ENCODE measurements at regions not wholly inside any gene's neighbourhood (a gene's known extent, or its start where the extent isn't known, plus 50 kb on each side); places are given as distances from the start of the nearest gene placed in this dataset.

- TF ChIP-seq EZH2phosphoT487 (conservative IDR thresholded peaks at IDR 0.05; ENCODE audit: low read length) (no peak), CTCF (IDR thresholded peaks at IDR 0.05; ENCODE audit: insufficient read depth, low read length, poor library complexity, severe bottlenecking) (no peak)
Measured at GRCh38 chr3:150248116-150248887, 159.8 kb upstream of the TSC22D2 start.
